Ecto neural progenitor cell (in vitro differentiated cells): ENCODE measurements at regions not wholly inside any gene's neighbourhood (a gene's known extent, or its start where the extent isn't known, plus 50 kb on each side); places are given as distances from the start of the nearest gene placed in this dataset.
"Not testable (repeated sequence)": the region's sequence is repeated elsewhere in the genome, so short reads cannot be mapped to it uniquely, and the experiment has no call there.

ENCODE experiments used
- DNase-seq: peaks from one replicate; pipeline ENCODE4 v3.0.0-alpha.2; 2018; ENCODE audit warnings: low spot score

- no peak for DNase-seq
Observed at GRCh38 chr7:52260046-52260665, 775.3 kb upstream of the POM121L12 start.

GRCh38 chr7:52257890-52258289 lies 777.5 kb upstream of the POM121L12 start:
- no peak for DNase-seq

- no peak for DNase-seq
Observed at GRCh38 chr7:52254396-52255010, 780.9 kb upstream of the POM121L12 start.

GRCh38 chr7:52253953-52254352 lies 781.5 kb upstream of the POM121L12 start:
- no peak for DNase-seq

- DNase-seq = no peak
Observed at GRCh38 chr7:52249741-52250140, 785.7 kb upstream of the POM121L12 start.

- no peak for DNase-seq
Observed at GRCh38 chr7:52247518-52247917, 787.9 kb upstream of the POM121L12 start.

GRCh38 chr7:52243685-52244084 lies 791.7 kb upstream of the POM121L12 start:
- no peak for DNase-seq

- no peak for DNase-seq
Observed at GRCh38 chr7:52233248-52233647, 802.2 kb upstream of the POM121L12 start.

GRCh38 chr7:52211930-52212329 lies 823.5 kb upstream of the POM121L12 start:
- DNase-seq = no peak

- DNase-seq = no peak
Observed at GRCh38 chr7:52209614-52210013, 825.8 kb upstream of the POM121L12 start.

- DNase-seq = no peak
Observed at GRCh38 chr7:52197221-52197620, 838.2 kb upstream of the POM121L12 start.

- no peak for DNase-seq
Observed at GRCh38 chr7:52195664-52196063, 839.8 kb upstream of the POM121L12 start.

GRCh38 chr7:52189153-52189778 lies 846.2 kb upstream of the POM121L12 start:
- no peak for DNase-seq

GRCh38 chr7:52184006-52184703 lies 851.3 kb upstream of the POM121L12 start:
- no peak for DNase-seq

GRCh38 chr7:52179934-52180333 lies 855.5 kb upstream of the POM121L12 start:
- DNase-seq = no peak

- no peak for DNase-seq
Observed at GRCh38 chr7:52168085-52168484, 851.5 kb upstream of the COBL start.

GRCh38 chr7:52163311-52163710 lies 846.7 kb upstream of the COBL start:
- DNase-seq = no peak

GRCh38 chr7:52161483-52161882 lies 844.9 kb upstream of the COBL start:
- no peak for DNase-seq

GRCh38 chr7:52159421-52159820 lies 842.8 kb upstream of the COBL start:
- not testable (repeated sequence) for DNase-seq

- DNase-seq = no peak
Observed at GRCh38 chr7:52154382-52154781, 837.8 kb upstream of the COBL start.

- no peak for DNase-seq
Observed at GRCh38 chr7:52151559-52151958, 835.0 kb upstream of the COBL start.

- DNase-seq = no peak
Observed at GRCh38 chr7:52150952-52151351, 834.3 kb upstream of the COBL start.
